Activated CD8-positive, alpha-beta T cell treated with anti-CD3 and anti-CD28 coated beads for 36 hours (primary cell): ENCODE measurements at regions not wholly inside any gene's neighbourhood (a gene's known extent, or its start where the extent isn't known, plus 50 kb on each side); places are given as distances from the start of the nearest gene placed in this dataset.

Experiments
- ATAC-seq: fragments of 200-7000 bp; cut with Tn5 transposase; one replicate; pipeline ENCODE4 v1.10.0; 2021; ENCODE audit warnings: mild to moderate bottlenecking, moderate library complexity
- CTCF ChIA-PET: fragments of 350-600 bp; sonication (Branson Sonifier 250); formaldehyde crosslinking; loops from one replicate; lab custom pipeline; 2021; ENCODE audit warnings: antibody characterized with exemption; lab: Charles Lee
- POLR2A ChIA-PET: fragments of 350-600 bp; sonication (Branson Sonifier 250); formaldehyde crosslinking; loops from one replicate; lab custom pipeline; 2021; ENCODE audit warnings: antibody characterized with exemption; lab: Charles Lee
- DNase-seq: peaks from one replicate; pipeline ENCODE4 v3.0.0-alpha.2; 2020
- H3K27ac Mint-ChIP-seq: one replicate; pipeline ENCODE4 v1.8.0; 2021; ENCODE audit warnings: mild to moderate bottlenecking, mixed read lengths
- H3K27me3 Mint-ChIP-seq: one replicate; pipeline ENCODE4 v1.8.0; 2021; ENCODE audit warnings: mixed read lengths
- H3K36me3 Mint-ChIP-seq: one replicate; pipeline ENCODE4 v1.8.0; 2021; ENCODE audit warnings: low read depth, mixed read lengths
- H3K4me1 Mint-ChIP-seq: one replicate; pipeline ENCODE4 v1.8.0; 2021; ENCODE audit warnings: low read depth, mixed read lengths
- H3K4me3 Mint-ChIP-seq: one replicate; pipeline ENCODE4 v1.8.0; 2021; ENCODE audit warnings: mild to moderate bottlenecking, moderate library complexity, mixed read lengths
- H3K9me3 Mint-ChIP-seq: one replicate; pipeline ENCODE4 v1.8.0; 2021; ENCODE audit warnings: mixed read lengths
- intact Hi-C: fragments of 100-400 bp; cut with micrococcal nuclease; formaldehyde crosslinking; loops from one replicate; pipeline ENCODE4 v1.10.0; 2022
- TF ChIP-seq, protein P1 (sequence below): fragments of 200-600 bp; IDR thresholded peaks from one replicate; pipeline ENCODE4 v1.8.0; 2022; ENCODE audit warnings: antibody characterized with exemption, mild to moderate bottlenecking

DNA sequence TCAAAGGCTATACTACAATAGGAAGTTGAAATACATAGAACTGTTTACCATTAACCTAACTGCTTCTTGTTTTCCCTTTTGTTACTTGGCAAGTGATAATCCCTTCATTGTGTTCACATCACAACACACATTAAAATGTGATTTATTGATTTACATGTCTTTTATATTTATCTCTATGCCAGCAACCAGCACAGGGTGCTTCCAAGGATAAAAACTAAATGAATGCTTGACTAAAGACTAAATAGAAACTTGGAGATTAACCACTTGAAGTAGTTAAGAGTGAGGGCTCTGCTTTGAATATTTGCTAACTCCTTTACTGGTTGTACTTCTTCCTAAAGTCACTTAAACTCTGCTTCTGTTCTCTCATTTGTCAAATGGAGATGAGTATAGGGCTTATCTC, 1730.6 kb downstream of the EFNA5 start:
- Mint-ChIP-seq H3K27ac (no peak overlapping the region), H3K27me3 (no peaks in the 10 kb centered on the region), H3K9me3 (peaks cover 25% of the 10 kb centered on the region), H3K36me3 (no peaks in the 10 kb centered on the region), H3K4me3 (no peak overlapping the region), H3K4me1 (no peaks in the 10 kb centered on the region)
- POLR2A ChIA-PET, result no interaction called here
- TF ChIP-seq, protein P1, sequence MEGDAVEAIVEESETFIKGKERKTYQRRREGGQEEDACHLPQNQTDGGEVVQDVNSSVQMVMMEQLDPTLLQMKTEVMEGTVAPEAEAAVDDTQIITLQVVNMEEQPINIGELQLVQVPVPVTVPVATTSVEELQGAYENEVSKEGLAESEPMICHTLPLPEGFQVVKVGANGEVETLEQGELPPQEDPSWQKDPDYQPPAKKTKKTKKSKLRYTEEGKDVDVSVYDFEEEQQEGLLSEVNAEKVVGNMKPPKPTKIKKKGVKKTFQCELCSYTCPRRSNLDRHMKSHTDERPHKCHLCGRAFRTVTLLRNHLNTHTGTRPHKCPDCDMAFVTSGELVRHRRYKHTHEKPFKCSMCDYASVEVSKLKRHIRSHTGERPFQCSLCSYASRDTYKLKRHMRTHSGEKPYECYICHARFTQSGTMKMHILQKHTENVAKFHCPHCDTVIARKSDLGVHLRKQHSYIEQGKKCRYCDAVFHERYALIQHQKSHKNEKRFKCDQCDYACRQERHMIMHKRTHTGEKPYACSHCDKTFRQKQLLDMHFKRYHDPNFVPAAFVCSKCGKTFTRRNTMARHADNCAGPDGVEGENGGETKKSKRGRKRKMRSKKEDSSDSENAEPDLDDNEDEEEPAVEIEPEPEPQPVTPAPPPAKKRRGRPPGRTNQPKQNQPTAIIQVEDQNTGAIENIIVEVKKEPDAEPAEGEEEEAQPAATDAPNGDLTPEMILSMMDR, result no peak
- intact Hi-C loops, result no loop called here
- DNase-seq, result no peak
- ATAC-seq, result no peak
- CTCF ChIA-PET, result no interaction called here

DNA sequence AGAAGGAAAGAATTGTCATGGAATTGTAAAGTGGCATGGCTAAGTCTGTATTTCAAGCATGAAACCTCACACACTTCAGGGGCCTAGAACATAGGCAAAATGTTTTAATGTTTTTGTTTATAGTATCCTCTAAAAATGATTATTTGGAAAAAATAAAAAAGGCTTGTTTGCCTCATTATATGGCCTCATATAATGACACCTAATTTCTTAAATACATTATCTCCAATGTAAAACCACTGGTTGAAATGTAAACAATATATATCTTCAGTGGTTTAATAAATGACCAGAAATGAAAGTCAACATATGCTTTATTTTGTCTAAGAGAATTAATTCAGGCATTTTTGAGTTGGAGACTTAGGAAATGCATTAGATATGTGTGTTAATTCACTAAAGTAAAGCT, 1736.6 kb downstream of the EFNA5 start:
- H3K4me1 Mint-ChIP-seq, result no peaks in the 10 kb centered on the region
- ATAC-seq, result no peak
- intact Hi-C loops, result no loop called here
- no peaks in the 10 kb centered on the region for H3K36me3 Mint-ChIP-seq
- DNase-seq, result no peak
- TF ChIP-seq, protein P1, result no peak
- H3K27ac Mint-ChIP-seq, result no peak overlapping the region
- ChIA-PET POLR2A (no interaction called here), CTCF (no interaction called here)
- H3K4me3 Mint-ChIP-seq, result no peak overlapping the region
- H3K27me3 Mint-ChIP-seq, result no peaks in the 10 kb centered on the region
- peaks cover 17% of the 10 kb centered on the region for H3K9me3 Mint-ChIP-seq

DNA sequence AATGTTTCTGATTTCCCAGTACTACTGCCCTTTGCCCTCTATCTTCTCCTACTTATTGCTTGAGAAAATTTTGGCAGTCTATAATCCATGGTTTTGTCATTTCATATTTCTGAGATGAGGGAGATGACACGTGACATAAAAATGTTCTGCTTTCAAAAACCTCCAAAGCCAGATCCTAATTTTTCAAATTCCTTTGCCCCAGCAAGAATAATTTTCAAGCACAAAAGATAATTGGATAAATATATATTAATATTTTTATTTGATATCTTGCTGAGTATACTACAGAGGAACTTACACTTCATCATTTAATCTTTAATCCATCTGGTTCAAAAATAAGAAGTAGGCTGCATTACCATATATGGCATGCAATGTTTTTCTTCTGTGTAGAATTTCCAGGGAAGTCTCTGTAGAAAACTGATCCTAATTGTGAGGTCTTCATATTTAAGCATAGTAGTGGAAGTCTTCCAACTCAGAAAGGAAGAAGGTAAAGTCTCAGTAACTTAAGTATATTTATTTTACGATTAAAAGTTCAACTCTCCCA, 1738.8 kb downstream of the EFNA5 start:
- intact Hi-C loops, result no loop called here
- H3K9me3 Mint-ChIP-seq, result peaks cover 11% of the 10 kb centered on the region
- no peaks in the 10 kb centered on the region for H3K4me1 Mint-ChIP-seq
- ATAC-seq, result no peak
- DNase-seq, result no peak
- H3K4me3 Mint-ChIP-seq, result no peak overlapping the region
- ChIA-PET CTCF (no interaction called here), POLR2A (no interaction called here)
- no peaks in the 10 kb centered on the region for H3K36me3 Mint-ChIP-seq
- no peaks in the 10 kb centered on the region for H3K27me3 Mint-ChIP-seq
- no peak overlapping the region for H3K27ac Mint-ChIP-seq
- TF ChIP-seq, protein P1, result no peak

DNA sequence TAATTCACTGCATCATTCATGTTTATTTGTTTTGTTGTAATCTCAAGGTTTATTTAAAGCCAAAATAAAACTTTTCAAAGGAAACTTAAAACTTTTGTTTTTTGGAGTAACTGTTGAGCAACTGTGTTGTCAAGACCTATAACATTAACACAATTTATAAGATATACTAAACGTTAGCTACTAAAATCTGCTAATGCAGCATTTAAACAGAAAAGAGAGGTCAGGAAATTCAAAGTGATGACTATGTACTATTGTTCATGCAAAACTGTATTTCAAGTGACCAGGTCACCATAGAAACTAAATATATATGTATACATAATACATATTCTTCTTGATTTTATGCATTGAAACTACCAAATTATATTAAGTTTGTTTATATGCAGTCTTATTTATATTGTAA, 1740.9 kb downstream of the EFNA5 start:
- Mint-ChIP-seq H3K4me1 (no peaks in the 10 kb centered on the region), H3K27ac (no peak overlapping the region), H3K36me3 (no peaks in the 10 kb centered on the region), H3K4me3 (no peak overlapping the region), H3K9me3 (peaks cover 8% of the 10 kb centered on the region), H3K27me3 (no peaks in the 10 kb centered on the region)
- TF ChIP-seq, protein P1, result no peak
- DNase-seq (no peak), ATAC-seq (no peak)
- intact Hi-C loops, result no loop called here
- ChIA-PET CTCF (no interaction called here), POLR2A (no interaction called here)

DNA sequence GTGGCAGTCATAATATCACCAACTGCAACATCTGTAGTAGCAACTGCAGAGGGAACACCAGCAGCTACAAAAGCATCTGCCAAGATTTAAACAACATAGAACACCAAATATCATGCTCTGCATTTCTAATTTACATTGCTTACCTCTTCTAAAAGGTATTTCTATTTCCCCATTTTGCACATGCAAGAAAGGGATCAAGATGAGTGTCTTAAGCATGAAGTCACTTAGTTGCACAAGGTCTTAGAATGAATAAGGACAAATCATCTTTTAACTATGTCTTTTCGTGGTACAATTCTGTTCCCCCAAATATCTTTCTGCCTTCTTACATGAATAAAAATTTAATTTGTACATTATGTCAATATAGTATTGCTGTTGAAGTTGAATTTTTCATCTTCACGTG, 1746.4 kb downstream of the EFNA5 start:
- Mint-ChIP-seq H3K4me1 (no peaks in the 10 kb centered on the region), H3K27ac (no peak overlapping the region), H3K4me3 (no peak overlapping the region), H3K27me3 (no peaks in the 10 kb centered on the region), H3K36me3 (no peaks in the 10 kb centered on the region), H3K9me3 (peaks cover 6% of the 10 kb centered on the region)
- TF ChIP-seq, protein P1, result no peak
- CTCF ChIA-PET, result no interaction called here
- DNase-seq (no peak), ATAC-seq (no peak)
- POLR2A ChIA-PET, result no interaction called here
- intact Hi-C loops, result no loop called here
